ENCODE measurements at regions not wholly inside any gene's neighbourhood (a gene's known extent, or its start where the extent isn't known, plus 50 kb on each side); places are given as distances from the start of the nearest gene placed in this dataset.

DNA sequence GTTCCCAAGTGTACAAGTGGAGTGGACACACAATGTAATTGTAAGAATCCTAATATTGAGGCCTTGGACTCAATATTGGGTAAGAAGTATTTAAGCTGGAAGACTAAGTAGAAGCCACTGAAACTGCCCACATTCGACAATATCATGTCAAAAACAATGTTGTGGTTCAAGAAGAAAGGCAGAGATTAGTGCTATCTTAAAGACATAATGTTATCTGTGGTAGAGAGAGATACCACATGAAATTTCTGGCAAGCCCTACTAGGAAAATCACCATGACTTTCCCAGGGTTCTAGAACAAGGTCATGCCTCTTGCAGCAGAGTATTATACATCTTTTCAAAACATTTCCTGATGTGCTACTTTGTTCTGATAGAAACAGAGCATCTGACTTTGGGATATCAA is 192.6 kb downstream of the RAP2B start:
- FAIRE-seq (no peak), DNase-seq (ENCODE audit: insufficient read length, low spot score) (no peak)
- TF ChIP-seq, protein P1, sequence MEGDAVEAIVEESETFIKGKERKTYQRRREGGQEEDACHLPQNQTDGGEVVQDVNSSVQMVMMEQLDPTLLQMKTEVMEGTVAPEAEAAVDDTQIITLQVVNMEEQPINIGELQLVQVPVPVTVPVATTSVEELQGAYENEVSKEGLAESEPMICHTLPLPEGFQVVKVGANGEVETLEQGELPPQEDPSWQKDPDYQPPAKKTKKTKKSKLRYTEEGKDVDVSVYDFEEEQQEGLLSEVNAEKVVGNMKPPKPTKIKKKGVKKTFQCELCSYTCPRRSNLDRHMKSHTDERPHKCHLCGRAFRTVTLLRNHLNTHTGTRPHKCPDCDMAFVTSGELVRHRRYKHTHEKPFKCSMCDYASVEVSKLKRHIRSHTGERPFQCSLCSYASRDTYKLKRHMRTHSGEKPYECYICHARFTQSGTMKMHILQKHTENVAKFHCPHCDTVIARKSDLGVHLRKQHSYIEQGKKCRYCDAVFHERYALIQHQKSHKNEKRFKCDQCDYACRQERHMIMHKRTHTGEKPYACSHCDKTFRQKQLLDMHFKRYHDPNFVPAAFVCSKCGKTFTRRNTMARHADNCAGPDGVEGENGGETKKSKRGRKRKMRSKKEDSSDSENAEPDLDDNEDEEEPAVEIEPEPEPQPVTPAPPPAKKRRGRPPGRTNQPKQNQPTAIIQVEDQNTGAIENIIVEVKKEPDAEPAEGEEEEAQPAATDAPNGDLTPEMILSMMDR (IDR thresholded peaks at IDR 0.05; ENCODE audit: insufficient read depth, missing control alignments), result no peak

DNA sequence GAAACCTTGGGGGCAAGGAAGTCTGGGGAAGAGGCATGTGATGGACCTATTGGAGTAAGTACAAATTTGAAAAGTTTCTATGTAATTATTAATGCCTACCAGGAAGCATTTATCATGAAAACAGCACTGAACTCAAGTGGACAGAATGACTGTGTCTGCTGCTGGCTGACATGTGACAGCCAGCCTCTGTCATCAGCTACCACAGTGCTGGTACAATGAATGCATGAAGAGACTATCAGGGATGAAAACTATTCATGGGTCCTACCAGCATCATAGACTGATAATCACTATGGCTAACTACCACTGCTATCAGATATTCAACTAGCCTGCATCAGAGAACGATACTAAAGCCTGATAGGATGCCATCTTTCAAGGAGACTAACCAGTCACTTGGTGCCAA is 193.5 kb downstream of the RAP2B start:
- TF ChIP-seq, protein P1 (IDR thresholded peaks at IDR 0.05; ENCODE audit: insufficient read depth, missing control alignments), result no peak
- no peak for FAIRE-seq

DNA sequence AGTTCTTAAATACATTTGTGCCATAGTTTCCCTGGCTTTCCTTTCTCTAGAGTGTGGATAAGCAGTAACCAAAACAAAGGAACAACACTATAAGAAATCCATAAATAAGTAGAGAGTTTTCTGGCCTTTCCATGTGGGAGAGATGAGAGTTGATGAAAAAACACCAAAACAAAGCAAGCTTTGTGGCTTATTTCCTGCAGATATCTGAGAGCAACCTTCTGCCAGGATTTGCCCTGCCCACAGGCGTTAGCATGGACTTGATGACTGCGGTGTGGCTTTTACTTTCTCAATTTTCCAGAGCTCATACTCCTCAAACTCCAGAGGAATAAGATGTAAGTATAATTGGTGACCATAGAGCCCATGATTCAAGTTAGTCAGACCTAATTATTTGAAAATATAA is 194.9 kb downstream of the RAP2B start:
- no peak for DNase-seq (ENCODE audit: insufficient read length, low spot score)
- TF ChIP-seq, protein P1 (IDR thresholded peaks at IDR 0.05; ENCODE audit: insufficient read depth, missing control alignments), result no peak
- no peak for FAIRE-seq

More for the DNA sequence above, 193.5 kb downstream of the RAP2B start:
- no peak for DNase-seq (ENCODE audit: insufficient read length, low spot score)

DNA sequence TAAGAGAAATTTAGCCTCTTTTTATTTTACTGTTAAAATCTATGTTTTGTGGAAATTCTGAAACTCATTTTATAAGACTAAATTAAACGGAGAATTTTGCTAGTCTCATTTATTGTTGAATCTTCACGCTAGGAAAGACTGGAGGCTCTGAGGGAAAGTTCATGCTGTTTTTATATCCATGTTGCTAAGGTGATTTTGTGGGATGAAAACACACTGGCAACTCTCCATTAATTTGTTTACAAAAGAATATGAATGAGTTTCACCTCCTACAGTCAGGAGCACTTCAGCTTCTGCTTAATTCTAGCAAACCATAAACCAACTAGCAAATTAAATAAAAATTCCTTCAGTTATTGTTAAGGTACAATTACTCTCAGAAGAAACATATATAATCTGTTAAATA is 195.4 kb downstream of the RAP2B start:
- TF ChIP-seq, protein P1 (IDR thresholded peaks at IDR 0.05; ENCODE audit: insufficient read depth, missing control alignments), result no peak
- DNase-seq (ENCODE audit: insufficient read length, low spot score) (no peak), FAIRE-seq (no peak)

DNA sequence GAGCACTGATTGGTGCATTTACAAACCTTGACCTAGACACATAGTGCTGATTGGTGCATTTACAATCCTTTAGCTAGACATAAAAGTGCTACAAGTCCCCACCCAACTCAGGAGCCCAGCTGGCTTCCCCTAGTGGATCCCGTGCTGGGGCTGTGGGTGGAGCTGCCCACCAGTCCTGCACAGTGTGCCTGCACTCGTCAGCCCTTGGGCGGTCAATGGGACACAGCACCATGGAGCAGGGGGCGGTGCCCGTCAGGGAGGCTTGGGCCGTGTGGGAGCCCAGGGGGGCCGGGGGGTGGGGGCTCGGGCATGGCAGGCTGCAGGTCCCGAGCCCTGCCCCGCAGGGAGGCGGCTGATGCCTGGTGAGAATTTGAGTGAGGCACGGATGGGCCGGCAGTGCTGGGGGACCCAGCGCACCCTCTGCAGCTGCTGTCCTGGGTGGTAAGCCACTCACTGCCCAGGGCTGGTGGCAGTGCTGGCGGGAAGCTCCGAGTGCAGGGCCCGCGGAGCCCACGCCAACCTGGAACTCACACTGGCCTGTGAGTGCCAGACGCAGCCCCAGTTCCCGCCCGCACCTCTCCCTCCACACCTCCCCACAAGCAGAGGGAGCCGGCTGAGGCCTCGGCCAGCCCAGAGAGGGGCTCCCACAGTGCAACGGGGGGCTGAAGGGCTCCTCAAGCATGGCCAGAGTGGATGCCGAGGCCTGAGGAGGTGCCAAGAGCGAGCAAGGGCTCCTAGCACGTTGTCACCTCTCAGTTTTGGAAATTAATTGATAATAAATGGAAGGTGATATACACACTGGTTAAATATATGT is 207.7 kb downstream of the RAP2B start:
- FAIRE-seq, result no peak
- no peak for DNase-seq (ENCODE audit: insufficient read length, low spot score)
- TF ChIP-seq, protein P1 (IDR thresholded peaks at IDR 0.05; ENCODE audit: insufficient read depth, missing control alignments), result no peak

DNA sequence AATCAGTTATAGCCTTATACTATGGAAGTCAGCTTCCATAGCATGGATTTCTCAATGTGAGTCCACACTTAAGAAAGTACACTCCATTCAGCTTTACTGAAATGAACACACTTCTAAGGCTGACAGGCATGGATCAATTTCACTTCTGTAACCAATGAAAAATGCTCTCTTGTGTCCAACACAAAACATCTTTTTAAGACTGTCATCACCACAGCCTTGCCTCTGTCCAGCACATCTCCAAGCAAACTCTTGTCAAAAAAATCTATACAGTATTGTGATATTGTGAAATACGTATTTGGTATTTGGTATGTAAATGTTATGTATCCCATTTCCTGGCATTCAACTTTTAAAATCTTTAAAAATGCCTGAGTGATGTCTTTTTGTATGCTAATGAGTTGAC is 208.7 kb downstream of the RAP2B start:
- TF ChIP-seq, protein P1 (IDR thresholded peaks at IDR 0.05; ENCODE audit: insufficient read depth, missing control alignments), result no peak
- DNase-seq (ENCODE audit: insufficient read length, low spot score) (no peak), FAIRE-seq (no peak)

DNA sequence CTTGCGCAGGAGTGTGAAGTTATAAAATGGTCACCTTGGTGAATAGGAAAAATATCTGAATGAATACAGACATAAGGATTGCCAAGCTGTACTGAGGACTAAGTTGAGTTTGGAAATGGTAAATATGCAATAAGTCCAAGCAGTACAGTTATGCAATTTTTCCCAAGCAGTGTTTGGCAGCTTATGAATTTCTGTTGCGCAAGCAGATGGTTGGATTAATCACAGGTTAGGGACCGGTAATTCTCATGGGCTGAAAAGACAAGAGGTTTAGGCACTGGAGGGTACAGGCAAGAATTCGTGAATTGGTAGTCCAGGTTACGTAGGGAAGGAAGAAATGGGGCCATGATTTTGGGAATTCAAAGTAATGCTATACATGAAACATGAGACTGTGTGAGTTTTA is 210.3 kb downstream of the RAP2B start:
- TF ChIP-seq, protein P1 (IDR thresholded peaks at IDR 0.05; ENCODE audit: insufficient read depth, missing control alignments), result no peak
- DNase-seq (ENCODE audit: insufficient read length, low spot score) (no peak), FAIRE-seq (no peak)

All from D721Med (cell line).